DND-41 (cell line): ENCODE measurements at regions not wholly inside any gene's neighbourhood (a gene's known extent, or its start where the extent isn't known, plus 50 kb on each side); places are given as distances from the start of the nearest gene placed in this dataset.

Experiments
- CTCF ChIP-seq: IDR thresholded peaks from 2 replicates; pipeline ENCODE4 v1.5.1; 2012; ENCODE audit warnings: borderline replicate concordance, low read length, moderate library complexity, mild to moderate bottlenecking; ENCODE audit not compliant: poor library complexity, severe bottlenecking; ENCODE audit errors: extremely low read depth
- EZH2 ChIP-seq: IDR thresholded peaks from 3 replicates; pipeline ENCODE4 v1.6.1; 2012; ENCODE audit warnings: borderline replicate concordance, low read depth, mild to moderate bottlenecking, moderate library complexity, low read length, inconsistent platforms; ENCODE audit not compliant: severe bottlenecking

GRCh38 chrX:134171661-134172587 is 65.1 kb upstream of the CCDC160 start:
- TF ChIP-seq CTCF: no peak
- TF ChIP-seq EZH2: no peak
